Astrocyte (in vitro differentiated cells and primary cell): ENCODE measurements at regions not wholly inside any gene's neighbourhood (a gene's known extent, or its start where the extent isn't known, plus 50 kb on each side); places are given as distances from the start of the nearest gene placed in this dataset.

Experiments
- DNase-seq: peaks from one replicate; pipeline ENCODE4 v3.0.0-alpha.2; 2010; ENCODE audit warnings: low read depth
- FAIRE-seq: peaks from 2 replicates; lab custom pipeline; 2011; peaks lifted over from hg19 to GRCh38; lab: Jason Lieb, UNC
- H2AFZ ChIP-seq: 2 replicates; pipeline ENCODE4 v1.6.0; 2012; ENCODE audit warnings: low read depth, low read length, inconsistent platforms
- H3K27ac ChIP-seq: 2 replicates; pipeline ENCODE4 v1.5.1; 2011; ENCODE audit warnings: low read depth, low read length, inconsistent platforms
- H3K27me3 ChIP-seq: 2 replicates; pipeline ENCODE4 v1.6.0; 2011; ENCODE audit warnings: low read length, inconsistent platforms; ENCODE audit not compliant: insufficient read depth
- H3K36me3 ChIP-seq: 2 replicates; pipeline ENCODE4 v1.5.1; 2011; ENCODE audit warnings: low read length, inconsistent platforms; ENCODE audit not compliant: insufficient read depth
- H3K4me1 ChIP-seq: 2 replicates; pipeline ENCODE4 v1.5.1; 2011; ENCODE audit warnings: low read length, inconsistent platforms; ENCODE audit not compliant: insufficient read depth
- H3K4me2 ChIP-seq: 2 replicates; pipeline ENCODE4 v1.6.0; 2012; ENCODE audit warnings: low read length, inconsistent platforms
- H3K4me3 ChIP-seq: 2 replicates; pipeline ENCODE4 v1.5.1; 2011; ENCODE audit warnings: low read depth, mild to moderate bottlenecking, low read length, inconsistent platforms; ENCODE audit not compliant: insufficient read depth
- H3K79me2 ChIP-seq: 2 replicates; pipeline ENCODE4 v1.6.0; 2012; ENCODE audit warnings: mild to moderate bottlenecking, low read length, inconsistent platforms; ENCODE audit not compliant: insufficient read depth
- H3K9ac ChIP-seq: 2 replicates; pipeline ENCODE4 v1.6.0; 2012; ENCODE audit warnings: mild to moderate bottlenecking, low read length, inconsistent platforms
- H3K9me3 ChIP-seq: 2 replicates; pipeline ENCODE4 v1.5.1; 2012; ENCODE audit warnings: low read depth, mild to moderate bottlenecking, low read length, inconsistent platforms; ENCODE audit not compliant: insufficient read depth
- H4K20me1 ChIP-seq: 2 replicates; pipeline ENCODE4 v1.6.0; 2012; ENCODE audit warnings: low read length, inconsistent platforms; ENCODE audit not compliant: insufficient read depth
- H3K27ac Mint-ChIP-seq: one replicate; pipeline ENCODE4 v1.8.0; 2021; ENCODE audit warnings: mild to moderate bottlenecking, mixed read lengths; ENCODE audit not compliant: unreplicated experiment
- H3K27me3 Mint-ChIP-seq: one replicate; pipeline ENCODE4 v1.8.0; 2021; ENCODE audit warnings: low read depth, mixed read lengths; ENCODE audit not compliant: unreplicated experiment
- H3K36me3 Mint-ChIP-seq: one replicate; pipeline ENCODE4 v1.8.0; 2021; ENCODE audit warnings: low read depth, mixed read lengths; ENCODE audit not compliant: unreplicated experiment
- H3K4me1 Mint-ChIP-seq: one replicate; pipeline ENCODE4 v1.8.0; 2021; ENCODE audit warnings: low read depth, mixed read lengths; ENCODE audit not compliant: unreplicated experiment
- H3K4me3 Mint-ChIP-seq: one replicate; pipeline ENCODE4 v1.8.0; 2021; ENCODE audit warnings: mild to moderate bottlenecking, moderate library complexity, mixed read lengths; ENCODE audit not compliant: unreplicated experiment
- H3K9me3 Mint-ChIP-seq: one replicate; pipeline ENCODE4 v1.8.0; 2021; ENCODE audit warnings: mild to moderate bottlenecking, mixed read lengths; ENCODE audit not compliant: unreplicated experiment
- EZH2 ChIP-seq: IDR thresholded peaks from 2 replicates; pipeline ENCODE4 v1.6.1; 2012; ENCODE audit warnings: mild to moderate bottlenecking, low read length, inconsistent platforms; ENCODE audit not compliant: insufficient read depth
- TF ChIP-seq, protein P1 (sequence below): IDR thresholded peaks from 2 replicates; pipeline ENCODE4 v1.5.1; 2011; ENCODE audit warnings: low read depth, mild to moderate bottlenecking, inconsistent platforms, low read length, moderate library complexity; ENCODE audit not compliant: insufficient read depth

GRCh38 chr1:112061056-112061455 is 71.6 kb upstream of the KCND3 start:
- H3K36me3 Mint-ChIP-seq: peaks cover 1% of the 10 kb centered on the region
- H3K27me3 Mint-ChIP-seq: peaks cover 10% of the 10 kb centered on the region
- TF ChIP-seq, protein P1, sequence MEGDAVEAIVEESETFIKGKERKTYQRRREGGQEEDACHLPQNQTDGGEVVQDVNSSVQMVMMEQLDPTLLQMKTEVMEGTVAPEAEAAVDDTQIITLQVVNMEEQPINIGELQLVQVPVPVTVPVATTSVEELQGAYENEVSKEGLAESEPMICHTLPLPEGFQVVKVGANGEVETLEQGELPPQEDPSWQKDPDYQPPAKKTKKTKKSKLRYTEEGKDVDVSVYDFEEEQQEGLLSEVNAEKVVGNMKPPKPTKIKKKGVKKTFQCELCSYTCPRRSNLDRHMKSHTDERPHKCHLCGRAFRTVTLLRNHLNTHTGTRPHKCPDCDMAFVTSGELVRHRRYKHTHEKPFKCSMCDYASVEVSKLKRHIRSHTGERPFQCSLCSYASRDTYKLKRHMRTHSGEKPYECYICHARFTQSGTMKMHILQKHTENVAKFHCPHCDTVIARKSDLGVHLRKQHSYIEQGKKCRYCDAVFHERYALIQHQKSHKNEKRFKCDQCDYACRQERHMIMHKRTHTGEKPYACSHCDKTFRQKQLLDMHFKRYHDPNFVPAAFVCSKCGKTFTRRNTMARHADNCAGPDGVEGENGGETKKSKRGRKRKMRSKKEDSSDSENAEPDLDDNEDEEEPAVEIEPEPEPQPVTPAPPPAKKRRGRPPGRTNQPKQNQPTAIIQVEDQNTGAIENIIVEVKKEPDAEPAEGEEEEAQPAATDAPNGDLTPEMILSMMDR: no peak
- TF ChIP-seq EZH2: no peak
- H3K9me3 Mint-ChIP-seq: no peaks in the 10 kb centered on the region
- H4K20me1 ChIP-seq: no peaks in the 10 kb centered on the region
- no peak overlapping the region for H3K27ac Mint-ChIP-seq
- DNase-seq (no peak), FAIRE-seq (no peak)
- no peaks in the 10 kb centered on the region for H3K79me2 ChIP-seq
- no peak overlapping the region for H3K27ac ChIP-seq
- peaks cover 2% of the 10 kb centered on the region for H3K4me1 Mint-ChIP-seq
- no peak overlapping the region for H3K4me3 ChIP-seq
- H3K4me3 Mint-ChIP-seq: no peak overlapping the region
- no peak overlapping the region for H3K9ac ChIP-seq
- no peaks in the 10 kb centered on the region for H3K27me3 ChIP-seq
- no peak overlapping the region for H2AFZ ChIP-seq
- no peak overlapping the region for H3K4me2 ChIP-seq
- H3K9me3 ChIP-seq: no peaks in the 10 kb centered on the region
- H3K36me3 ChIP-seq: no peaks in the 10 kb centered on the region
- H3K4me1 ChIP-seq: no peaks in the 10 kb centered on the region

DNA sequence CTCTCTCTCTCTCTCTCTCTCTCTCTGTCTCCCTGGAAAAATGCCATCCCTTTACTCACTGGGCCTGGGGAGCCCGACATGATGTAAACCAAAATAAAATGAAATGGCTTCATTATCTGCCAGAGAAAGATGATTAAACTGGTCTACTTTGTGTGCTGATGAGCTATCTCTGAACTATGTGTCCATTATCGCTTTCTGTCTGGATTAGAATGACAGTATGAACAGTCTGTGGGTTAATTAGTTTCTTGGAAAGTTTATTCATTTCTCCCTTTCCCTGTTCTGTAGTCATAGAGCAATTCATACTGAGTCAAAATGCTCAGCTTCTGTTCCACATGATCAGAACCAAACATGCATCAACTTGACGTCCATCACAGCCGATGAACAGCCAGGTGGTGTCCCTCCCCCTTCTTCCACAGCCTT is 72.4 kb upstream of the KCND3 start:
- H2AFZ ChIP-seq: no peak overlapping the region
- no peaks in the 10 kb centered on the region for H3K9me3 ChIP-seq
- no peak for TF ChIP-seq EZH2
- TF ChIP-seq, protein P1: no peak
- no peak overlapping the region for H3K4me3 ChIP-seq
- peak overlapping the region; percentile 19 for H3K27ac ChIP-seq
- no peaks in the 10 kb centered on the region for H3K4me1 ChIP-seq
- Mint-ChIP-seq H3K27me3 (peaks cover 13% of the 10 kb centered on the region), H3K9me3 (peaks cover under 1% of the 10 kb centered on the region), H3K27ac (no peak overlapping the region), H3K4me3 (peak overlapping the region; percentile 55), H3K36me3 (peaks cover 1% of the 10 kb centered on the region), H3K4me1 (peaks cover 2% of the 10 kb centered on the region)
- FAIRE-seq (no peak), DNase-seq (no peak)
- no peaks in the 10 kb centered on the region for H3K36me3 ChIP-seq
- no peak overlapping the region for H3K4me2 ChIP-seq
- no peaks in the 10 kb centered on the region for H3K79me2 ChIP-seq
- H4K20me1 ChIP-seq: no peaks in the 10 kb centered on the region
- H3K9ac ChIP-seq: no peak overlapping the region
- no peaks in the 10 kb centered on the region for H3K27me3 ChIP-seq

DNA sequence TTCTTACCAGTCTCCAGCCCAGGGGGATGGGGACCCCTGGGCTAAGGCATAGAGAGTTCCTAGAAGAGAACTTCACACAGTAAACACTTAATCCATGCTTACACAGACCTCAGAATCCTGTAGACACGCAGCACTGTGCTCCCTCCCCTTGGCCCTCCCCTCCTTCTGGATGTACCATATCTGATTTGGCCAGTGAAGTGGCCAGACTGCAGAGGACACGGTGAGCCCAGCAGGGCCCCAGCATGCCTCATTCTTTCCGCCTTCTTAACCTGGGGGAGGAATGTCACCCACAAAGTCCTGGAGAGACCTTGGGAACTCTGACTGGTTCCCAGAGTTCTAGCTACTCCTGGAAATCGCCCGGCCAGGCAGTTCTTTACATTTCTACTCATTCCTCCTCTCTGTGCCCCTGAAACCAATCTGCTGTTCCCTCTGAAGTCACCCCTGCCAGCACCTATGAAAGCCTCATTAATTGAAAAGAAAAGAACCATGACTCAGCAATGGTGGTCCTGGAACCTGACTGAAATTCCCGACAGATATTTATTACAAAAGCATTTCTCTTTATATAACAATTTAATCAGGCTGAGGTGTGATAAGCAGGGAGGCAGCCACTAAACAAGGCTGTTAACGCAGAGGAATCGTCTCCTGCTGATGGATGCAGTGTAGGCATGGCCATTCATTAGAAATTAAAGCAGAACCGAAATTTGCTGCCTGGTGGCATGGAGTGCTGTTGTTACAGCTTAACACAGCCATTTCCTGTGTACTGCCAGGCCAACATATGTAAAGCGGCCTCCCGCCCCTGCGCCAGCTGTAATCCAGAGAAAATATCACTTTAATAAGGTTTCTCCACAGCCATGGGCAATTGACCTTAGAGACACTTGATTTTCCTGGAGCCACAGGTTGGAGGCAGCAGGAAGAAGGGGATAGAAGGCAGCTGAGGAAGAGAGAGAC is 74.6 kb upstream of the KCND3 start:
- peaks cover 2% of the 10 kb centered on the region for H3K9me3 Mint-ChIP-seq
- no peak for FAIRE-seq
- H3K27ac Mint-ChIP-seq: no peak overlapping the region
- TF ChIP-seq, protein P1: no peak
- TF ChIP-seq EZH2: no peak
- H3K9ac ChIP-seq: no peak overlapping the region
- H3K27me3 Mint-ChIP-seq: peaks cover 5% of the 10 kb centered on the region
- H3K4me3 ChIP-seq: no peak overlapping the region
- H2AFZ ChIP-seq: no peak overlapping the region
- no peaks in the 10 kb centered on the region for H3K79me2 ChIP-seq
- no peak overlapping the region for H3K4me2 ChIP-seq
- no peaks in the 10 kb centered on the region for H3K27me3 ChIP-seq
- H3K27ac ChIP-seq: no peak overlapping the region
- H4K20me1 ChIP-seq: no peaks in the 10 kb centered on the region
- H3K4me1 ChIP-seq: no peaks in the 10 kb centered on the region
- H3K4me1 Mint-ChIP-seq: peaks cover 2% of the 10 kb centered on the region
- no peak for DNase-seq
- no peaks in the 10 kb centered on the region for H3K9me3 ChIP-seq
- H3K36me3 Mint-ChIP-seq: peaks cover 1% of the 10 kb centered on the region
- H3K4me3 Mint-ChIP-seq: no peak overlapping the region
- H3K36me3 ChIP-seq: no peaks in the 10 kb centered on the region
